DMS114 treated with DMSO at 0.1 percent for 48 hours (cell line): ENCODE measurements at regions not wholly inside any gene's neighbourhood (a gene's known extent, or its start where the extent isn't known, plus 50 kb on each side); places are given as distances from the start of the nearest gene placed in this dataset.
"Not testable (repeated sequence)": the region's sequence is repeated elsewhere in the genome, so short reads cannot be mapped to it uniquely, and the experiment has no call there.

Experiments
- DNase-seq: peaks from one replicate; lab custom pipeline; 2025; ENCODE audit not compliant: unreplicated experiment; lab: John Stamatoyannopoulos, UW

DNA sequence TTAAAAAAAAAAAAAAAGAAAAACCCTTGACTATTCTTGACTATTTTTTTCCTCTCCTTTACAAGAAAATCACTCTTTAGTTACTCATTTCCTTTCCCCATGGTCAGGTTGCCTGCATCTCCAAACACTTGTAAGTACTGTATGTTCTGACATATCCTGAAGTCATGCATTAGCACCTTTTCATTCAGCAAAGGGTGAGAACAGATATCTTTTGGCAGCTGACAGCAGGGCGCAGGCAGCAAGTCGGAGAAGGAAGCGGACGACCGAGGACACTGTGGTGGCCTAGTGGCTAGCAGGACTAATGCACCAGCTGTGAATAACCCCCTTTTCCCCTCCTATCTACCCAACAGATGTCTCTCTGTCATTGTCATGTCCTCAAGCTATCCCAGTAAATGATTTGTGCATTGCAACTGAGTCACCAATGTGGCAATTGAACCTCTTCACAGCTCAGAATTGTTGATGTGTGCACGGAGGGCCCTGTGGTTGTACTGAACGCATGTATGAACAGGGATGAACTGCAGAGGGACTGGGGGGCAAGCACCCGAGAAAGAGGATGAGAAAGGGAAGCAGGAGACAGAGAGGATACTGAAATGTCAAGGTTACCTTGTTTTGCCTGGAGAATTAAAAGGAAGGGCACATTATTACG lies 996.0 kb upstream of the ARRDC3 start:
- no peak for DNase-seq

DNA sequence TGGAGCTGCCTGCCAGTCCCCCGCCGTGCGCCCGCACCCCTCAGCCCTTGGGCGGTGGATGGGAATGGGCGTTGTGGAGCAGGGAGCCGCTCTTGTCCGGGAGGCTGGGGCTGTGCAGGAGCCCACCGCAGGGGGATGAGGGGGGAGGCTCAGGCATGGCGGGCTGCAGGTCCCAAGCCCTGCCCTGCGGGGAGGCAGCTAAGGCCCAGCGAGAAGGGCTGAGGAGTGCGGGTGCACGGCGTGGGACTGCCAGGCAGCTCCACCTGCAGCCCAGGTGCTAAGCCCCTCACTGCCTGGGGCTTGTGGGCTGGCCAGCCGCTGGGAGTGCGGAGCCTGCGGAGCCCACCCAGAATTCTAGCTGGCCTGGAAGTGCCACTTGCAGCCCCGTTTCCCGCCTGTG lies 991.7 kb upstream of the ARRDC3 start:
- no peak for DNase-seq

DNA sequence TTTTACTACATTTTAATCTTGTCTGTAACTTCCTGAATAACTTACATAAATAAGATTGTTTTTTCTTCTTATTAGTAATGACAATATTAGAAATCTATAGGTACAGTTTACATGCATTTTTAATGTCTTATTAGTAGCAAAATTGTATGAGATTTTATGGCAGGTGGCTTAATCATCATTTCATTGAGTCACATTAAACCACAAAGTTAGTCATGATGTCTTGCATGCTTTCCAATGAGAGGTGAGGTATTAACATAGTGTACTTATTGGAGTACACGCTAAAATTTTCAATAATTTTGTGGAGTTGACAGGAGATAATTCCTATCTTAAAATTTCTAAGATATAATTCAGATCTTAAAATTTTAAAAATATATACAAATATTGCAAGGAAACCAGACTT lies 989.6 kb upstream of the ARRDC3 start:
- no peak for DNase-seq

DNA sequence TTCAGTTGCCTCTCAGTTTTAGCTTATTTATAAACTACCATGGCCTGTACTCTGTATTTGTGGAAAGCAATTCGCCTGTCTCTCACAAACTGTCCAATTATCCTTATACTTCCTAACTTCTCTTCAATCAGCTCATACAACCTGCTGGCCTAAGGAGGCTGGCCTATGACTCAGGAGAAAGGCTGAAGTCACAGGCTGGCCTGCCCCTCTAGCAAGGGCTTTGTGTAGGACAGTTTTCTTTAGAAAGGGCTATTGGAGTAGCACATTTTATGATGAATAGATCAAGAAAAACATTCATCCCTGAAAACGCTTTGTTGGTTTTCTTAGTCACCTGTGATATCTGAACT lies 988.7 kb upstream of the ARRDC3 start:
- DNase-seq: no peak

DNA sequence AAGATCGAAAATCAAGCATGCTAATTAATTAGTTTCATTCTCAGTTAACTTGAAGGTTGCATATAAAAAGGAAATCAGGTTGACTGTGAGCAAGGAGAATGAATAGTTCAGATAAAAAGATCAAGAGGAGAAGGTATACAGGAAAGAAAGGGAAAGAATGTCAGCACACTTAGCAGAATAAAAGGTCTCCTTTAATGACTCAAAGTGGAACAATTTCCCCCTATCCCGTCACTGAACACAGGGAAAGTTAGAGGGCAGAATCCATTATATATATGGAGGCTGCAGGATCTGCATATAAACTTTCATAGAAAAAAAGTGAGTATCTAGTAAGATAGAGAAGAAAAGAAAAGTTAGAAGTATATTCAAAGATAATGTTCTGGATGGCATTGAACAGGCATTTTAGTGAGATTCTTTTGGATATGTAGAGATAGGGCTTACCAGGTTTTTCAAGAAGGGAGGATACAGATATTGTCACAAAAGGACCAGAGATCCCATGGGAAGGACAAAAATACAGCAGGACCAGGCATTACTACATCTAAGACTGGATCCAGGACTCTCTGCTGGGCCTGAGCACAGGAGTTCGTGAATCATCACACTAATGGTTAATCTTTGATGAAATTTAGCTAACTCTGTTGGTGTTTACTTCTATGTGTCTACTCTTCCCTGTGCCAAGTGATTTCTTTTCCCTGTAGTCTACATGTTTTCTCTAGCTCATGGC lies 988.2 kb upstream of the ARRDC3 start:
- no peak for DNase-seq

DNA sequence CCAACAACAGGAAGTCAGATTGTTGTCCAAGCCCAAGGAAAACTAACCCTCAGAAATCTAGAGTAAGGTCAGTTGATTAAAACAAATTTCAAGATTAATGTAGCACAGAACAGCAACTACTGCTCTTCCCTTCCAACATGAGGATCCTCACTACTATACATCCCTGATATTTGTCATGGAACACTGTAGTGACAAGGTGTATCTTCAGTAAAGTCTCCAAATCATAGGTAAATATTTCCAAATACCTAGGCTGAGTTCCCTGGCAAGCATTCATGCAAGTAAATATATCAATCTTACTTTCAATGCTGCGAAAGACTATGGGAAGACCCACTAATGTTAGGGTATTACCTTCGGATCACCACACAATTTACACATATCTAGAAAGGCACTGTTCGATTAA lies 986.9 kb upstream of the ARRDC3 start:
- no peak for DNase-seq

DNA sequence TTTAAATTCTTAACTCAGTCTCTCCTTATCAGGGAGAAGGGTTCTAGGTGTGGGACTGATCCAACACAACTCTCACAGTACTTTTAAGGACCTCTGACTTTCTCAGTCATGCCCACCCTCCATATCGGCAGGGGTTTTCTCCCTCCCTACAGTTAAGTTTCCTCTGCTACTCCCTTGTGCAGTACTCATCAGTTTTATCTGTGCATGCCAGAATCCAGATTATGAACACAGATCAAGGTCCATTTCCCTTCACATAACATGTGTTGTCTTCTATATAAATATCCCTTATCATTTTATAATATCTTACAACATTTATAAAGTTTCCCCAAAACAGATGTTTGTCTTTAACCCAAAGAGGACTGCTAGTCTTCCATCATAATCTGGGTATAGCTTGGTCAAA lies 986.5 kb upstream of the ARRDC3 start:
- DNase-seq: no peak

DNA sequence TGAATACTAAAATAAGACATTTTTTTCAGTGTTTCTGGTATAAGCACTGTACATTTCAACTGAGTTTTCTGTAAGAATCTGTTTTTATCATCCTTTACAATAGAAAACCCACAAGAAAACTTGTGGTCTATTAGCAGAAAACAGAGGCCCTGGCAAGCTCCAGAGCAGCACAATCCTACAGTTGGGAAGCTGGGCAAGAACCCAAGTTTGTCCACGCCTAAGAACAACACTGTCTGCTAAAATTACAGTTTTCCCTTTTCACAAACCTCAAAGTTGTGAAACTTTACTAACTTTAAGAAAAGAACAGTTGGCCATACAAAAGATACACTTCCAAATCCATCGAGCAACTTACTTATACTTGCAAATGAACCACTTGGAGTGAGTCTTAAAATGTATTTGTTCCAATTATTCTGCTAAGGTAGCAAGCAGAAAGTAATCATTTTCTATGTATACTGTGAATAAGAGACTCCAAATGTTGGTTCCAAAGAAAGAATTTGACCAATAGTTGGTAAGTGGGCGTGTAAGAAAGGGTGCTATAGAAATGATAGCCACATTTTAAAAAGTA lies 982.0 kb upstream of the ARRDC3 start:
- DNase-seq: no peak

DNA sequence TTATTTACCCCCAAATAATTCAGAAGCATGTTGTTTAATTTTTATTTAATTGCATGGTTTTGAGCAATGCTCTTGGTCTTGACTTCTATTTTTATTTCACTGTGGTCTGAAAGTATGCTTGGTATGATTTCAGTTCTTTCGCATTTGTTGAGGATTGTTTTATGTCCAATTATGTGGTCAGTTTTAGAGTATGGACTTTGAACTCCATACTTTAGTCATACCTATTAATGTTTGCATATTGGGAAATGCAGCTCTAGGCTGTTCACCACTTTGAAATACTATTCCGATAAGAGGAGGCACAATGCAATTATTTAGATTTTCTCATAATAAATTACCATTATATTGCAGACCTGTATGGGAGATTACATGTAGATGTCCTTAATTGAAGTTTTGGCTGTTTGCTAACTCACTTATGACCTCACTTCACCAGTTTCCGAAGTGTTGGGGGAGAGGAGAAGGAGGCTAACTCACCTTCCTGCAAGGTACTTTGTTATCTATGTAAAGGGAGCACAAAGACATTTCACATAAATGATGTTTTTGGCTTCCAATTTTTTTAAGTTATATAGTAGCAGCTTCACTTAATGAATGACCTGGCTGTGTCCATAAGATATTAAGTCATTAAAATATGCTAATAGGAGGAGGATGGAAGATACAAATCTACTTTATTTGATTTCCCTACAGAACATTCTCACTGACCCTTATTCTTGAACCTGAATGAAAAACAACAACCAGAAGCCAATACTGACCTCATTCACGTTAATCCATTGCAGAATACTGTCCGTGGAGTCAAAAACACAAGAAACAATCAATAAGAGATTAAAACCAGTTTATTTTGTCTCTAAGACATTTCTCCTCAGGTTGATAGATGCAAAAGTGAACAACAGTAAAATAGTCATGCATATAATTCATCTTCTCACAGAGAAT lies 970.3 kb upstream of the ARRDC3 start:
- no peak for DNase-seq

DNA sequence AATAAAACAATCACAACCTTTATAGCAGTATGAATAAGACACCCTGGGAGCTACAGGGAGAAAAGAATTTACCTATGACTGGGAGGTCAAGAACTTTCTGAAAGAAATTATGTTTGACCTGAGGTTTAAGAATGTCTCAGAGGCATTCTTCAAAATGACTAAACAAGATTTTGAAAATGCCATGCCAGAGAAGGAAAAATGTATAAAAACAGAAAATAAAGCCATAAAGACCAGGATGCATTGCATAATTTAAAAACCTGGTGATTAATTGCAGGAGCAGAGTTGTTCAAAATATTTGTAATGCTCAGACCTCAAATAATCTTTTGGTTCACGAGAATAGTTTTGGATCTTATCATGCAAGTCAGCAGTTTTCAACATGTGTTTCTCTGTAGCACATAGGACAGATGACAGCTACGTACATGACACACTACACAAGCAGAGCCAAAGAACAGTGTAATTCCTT lies 954.7 kb upstream of the ARRDC3 start:
- no peak for DNase-seq

DNA sequence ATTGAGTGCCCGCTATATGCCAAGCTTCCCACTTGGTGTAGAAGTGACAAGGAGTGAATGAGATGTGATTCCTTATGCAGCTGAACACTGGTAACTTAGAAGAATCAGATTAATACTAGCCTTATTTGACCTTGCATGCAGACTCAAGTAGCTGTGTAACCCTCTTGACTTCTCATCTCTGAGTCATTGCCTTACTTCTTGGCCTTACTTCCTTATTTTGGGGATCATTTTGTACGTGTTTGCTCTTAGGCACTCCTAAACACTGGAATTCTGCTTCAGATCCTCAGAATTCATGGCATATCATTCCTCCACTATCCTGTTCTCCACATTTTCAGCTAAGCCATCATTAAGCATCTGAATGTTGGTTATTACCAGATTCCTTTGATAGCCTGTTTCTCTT lies 948.9 kb upstream of the ARRDC3 start:
- DNase-seq: no peak

DNA sequence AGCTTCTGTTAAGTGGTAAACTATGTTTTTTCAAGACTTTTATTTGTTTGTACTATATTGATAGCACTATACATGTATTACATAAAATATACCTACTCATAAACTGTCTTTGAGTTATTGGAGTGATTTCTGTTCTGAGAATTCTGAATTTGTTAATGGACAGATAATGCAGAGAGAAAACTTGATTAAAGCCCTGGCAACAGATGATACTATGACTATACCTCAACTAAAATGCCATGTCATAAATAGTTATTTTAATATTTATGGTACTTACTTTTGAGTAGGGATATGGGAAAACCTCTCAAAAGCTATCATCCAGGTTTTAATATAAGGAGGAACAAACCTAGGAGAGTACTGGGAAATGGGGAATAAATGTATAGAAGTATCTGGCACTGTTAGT lies 947.2 kb upstream of the ARRDC3 start:
- no peak for DNase-seq

DNA sequence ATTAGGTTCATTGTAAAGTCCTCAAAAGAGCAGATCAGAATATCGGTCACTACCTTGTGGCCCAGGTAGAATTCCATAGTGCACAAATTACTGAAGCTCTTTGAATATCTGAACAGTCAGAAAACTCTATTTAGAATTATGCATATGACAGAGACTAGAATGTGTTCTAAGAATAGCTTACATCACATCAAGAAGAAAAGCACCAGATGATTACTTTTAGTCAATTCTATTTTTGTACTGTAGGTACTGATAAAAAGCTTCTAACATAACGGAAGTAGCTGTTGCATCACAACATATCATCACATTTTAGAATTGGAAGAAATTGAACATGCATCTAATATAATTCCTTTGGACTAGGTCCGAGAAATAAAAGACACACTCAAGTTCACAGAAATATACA lies 946.6 kb upstream of the ARRDC3 start:
- no peak for DNase-seq

DNA sequence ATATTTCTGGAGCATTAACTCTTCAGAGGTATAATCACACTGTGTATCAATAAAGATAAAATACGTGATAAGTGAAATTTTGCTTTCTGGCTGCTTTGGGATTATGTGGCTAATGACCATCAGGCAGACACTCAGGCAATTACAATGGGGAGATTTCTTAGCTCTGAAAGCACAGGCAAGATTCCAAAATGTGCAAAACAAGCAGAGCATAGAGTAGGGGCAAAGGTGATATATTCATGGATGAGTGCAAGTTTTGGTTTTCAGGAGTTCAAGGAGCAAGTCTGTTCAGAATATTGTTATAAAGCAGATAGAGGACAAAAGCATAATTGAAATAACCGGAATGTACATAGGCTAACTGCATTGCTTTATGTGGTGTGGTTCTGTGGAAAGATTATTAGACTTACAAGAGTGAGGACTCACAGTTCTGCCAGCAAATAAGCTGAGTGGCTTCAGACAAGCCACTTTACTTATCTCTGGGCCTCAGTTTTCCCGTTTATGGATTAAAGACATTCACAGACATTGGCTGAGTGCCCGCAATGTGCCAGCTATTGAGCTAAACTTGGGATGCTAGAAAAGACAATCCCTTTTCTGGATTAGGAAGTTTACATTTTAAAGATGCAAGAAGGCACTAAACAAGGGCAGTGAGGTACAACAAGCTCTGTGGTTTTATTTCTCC lies 945.6 kb upstream of the ARRDC3 start:
- no peak for DNase-seq

DNA sequence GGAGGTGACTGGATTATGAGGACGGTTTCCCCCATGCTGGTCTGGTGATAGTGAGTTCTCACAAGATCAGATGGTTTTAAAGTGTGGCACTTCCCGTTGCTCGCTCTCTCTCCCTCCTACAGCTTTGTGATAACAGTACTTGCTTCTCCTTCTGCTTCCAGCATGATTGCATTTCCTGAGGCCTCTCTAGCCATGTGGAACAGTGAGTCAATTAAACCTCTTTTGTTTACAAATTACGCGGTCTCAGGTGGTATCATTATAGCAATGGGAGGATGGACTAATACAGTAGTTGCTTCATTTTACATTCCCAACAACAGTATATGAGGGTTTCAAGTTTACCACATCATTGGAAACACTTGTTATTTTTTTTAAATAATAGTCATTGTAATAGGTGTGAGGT lies 937.3 kb upstream of the ARRDC3 start:
- no peak for DNase-seq

DNA sequence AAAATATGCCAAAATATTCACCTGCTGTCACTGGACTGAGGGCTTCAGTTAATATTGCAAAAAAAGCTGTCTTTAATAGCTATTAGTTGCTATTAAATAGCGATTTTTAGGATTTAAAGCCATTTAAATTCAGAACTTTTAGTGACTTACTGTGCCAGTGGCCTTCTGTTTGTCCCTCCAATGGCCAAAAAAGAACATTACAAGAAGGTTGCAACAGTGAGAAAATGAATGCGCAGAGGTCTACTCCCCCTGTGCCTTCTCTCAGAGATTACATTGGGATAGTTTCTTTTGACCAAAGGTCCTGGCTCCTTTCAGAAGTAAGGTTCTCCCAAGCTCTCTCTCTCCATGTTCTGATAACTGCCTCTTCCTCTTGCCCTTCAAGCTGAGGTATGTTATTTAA lies 930.3 kb upstream of the ARRDC3 start:
- no peak for DNase-seq

DNA sequence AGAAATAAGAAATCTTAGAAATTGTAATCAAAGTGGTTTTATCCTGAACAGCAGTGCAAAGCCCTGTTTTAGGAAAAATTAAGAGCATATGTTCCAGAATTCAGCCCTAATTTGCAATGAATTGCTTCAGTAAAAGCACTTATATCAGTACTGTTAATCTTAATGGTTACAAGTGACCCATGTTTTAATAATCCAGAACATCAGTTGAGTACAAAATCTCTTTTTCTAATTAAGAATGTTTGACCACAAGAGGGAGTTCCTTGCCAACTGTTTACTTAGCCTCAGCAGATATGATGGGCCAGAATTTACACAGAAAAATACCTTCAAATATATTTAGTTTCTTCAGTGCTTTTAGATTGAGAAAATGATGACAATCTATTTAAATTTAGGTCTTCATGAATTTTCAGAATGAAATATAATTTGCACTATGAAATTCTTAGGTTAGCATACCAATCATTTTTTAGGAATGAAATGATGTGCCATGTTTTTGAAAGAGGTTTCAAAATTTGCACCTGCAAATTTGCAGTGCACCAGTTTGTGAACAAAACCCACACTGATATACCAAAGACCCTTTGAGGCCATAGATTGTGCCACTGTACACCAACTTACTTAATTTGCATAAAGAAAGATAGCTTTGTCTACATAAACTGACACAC lies 926.3 kb upstream of the ARRDC3 start:
- DNase-seq: peak; percentile 73

DNA sequence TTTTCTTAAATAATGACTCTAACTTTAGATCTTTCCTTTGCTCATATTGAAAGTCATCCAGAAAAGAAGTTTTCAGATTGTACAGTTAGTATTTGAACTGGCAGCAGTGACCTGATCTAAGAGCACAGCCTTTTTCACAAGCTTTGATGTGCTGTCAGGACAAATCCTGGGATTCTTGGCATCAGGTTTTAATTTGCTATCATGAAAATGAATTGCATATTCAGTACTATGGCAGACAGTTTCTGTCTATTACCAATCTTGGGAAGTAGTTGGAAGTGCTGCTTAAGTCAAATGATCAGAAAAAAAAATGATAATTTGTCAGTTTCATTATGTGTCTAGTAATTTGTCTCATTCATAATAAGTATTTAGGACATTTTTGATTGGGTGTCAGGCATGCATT lies 925.6 kb upstream of the ARRDC3 start:
- DNase-seq: no peak

DNA sequence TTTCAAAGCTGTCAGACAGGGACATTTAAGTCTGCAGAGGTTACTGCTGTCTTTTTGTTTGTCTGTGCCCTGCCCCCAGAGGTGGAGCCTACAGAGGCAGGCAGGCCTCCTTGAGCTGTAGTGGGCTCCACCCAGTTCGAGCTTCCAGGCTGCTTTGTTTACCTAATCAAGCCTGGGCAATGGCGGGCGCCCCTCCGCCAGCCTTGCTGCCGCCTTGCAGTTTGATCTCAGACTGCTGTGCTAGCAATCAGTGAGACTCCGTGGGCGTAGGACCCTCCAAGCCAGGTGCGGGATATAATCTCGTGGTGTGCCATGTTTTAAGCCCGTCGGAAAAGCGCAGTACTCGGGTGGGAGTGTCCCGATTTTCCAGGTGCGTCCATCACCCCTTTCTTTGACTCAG lies 919.2 kb upstream of the ARRDC3 start:
- DNase-seq: not testable (repeated sequence)

DNA sequence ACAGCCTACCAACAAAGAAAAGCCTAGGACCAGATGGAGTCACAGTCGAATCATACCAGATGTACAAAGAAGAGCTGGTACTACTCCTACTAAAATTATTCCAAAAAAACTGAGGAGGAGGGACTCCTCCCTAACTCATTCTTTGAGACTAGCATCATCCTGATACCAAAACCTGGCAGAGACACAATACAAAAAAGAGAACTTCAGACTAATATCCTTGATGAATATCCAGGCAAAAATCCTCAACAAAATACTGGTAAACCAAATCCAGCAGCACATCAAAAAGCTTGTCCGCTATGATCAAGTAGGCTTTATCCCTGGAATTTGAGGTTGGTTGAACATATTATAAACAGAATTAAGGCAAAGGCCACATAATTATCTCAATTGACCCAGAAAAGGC lies 900.4 kb upstream of the ARRDC3 start:
- no peak for DNase-seq

DNA sequence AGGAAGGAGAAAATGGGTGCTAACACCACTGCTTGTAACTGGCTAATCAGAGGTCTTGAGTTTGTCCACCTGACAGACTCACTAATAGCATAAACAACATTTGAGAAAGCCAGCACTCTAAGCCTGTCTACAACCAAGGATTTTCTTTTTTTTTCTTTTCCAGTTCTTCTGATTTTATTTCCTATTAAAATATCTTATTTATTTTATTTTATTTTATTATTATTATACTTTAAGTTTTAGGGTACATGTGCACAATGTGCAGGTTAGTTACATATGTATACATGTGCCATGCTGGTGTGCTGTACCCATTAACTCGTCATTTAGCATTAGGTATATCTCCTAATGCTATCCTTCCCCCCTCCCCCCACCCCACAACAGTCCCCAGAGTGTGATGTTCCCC lies 888.6 kb upstream of the ARRDC3 start:
- not testable (repeated sequence) for DNase-seq
